ENCODE measurements at regions not wholly inside any gene's neighbourhood (a gene's known extent, or its start where the extent isn't known, plus 50 kb on each side); places are given as distances from the start of the nearest gene placed in this dataset.

- TF ChIP-seq, protein P1, sequence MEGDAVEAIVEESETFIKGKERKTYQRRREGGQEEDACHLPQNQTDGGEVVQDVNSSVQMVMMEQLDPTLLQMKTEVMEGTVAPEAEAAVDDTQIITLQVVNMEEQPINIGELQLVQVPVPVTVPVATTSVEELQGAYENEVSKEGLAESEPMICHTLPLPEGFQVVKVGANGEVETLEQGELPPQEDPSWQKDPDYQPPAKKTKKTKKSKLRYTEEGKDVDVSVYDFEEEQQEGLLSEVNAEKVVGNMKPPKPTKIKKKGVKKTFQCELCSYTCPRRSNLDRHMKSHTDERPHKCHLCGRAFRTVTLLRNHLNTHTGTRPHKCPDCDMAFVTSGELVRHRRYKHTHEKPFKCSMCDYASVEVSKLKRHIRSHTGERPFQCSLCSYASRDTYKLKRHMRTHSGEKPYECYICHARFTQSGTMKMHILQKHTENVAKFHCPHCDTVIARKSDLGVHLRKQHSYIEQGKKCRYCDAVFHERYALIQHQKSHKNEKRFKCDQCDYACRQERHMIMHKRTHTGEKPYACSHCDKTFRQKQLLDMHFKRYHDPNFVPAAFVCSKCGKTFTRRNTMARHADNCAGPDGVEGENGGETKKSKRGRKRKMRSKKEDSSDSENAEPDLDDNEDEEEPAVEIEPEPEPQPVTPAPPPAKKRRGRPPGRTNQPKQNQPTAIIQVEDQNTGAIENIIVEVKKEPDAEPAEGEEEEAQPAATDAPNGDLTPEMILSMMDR (conservative IDR thresholded peaks at IDR 0.05; ENCODE audit: low read depth in 2 of 2) = no peak
- TF ChIP-seq EZH2 (IDR thresholded peaks at IDR 0.05; ENCODE audit: low read depth, unreplicated experiment) (no peak), POLR2AphosphoS5 (IDR thresholded peaks at IDR 0.05; ENCODE audit: low read depth) (no peak), EZH2phosphoT487 (IDR thresholded peaks at IDR 0.05; ENCODE audit: unreplicated experiment) (no peak), NANOG (IDR thresholded peaks at IDR 0.05; ENCODE audit: borderline replicate concordance) (no peak), CREB1 (CRISPR knock-in tag; IDR thresholded peaks at IDR 0.05; ENCODE audit: low read depth) (no peak), STAT1 (IDR thresholded peaks at IDR 0.05; ENCODE audit: unreplicated experiment) (no peak), ZNF331 (CRISPR knock-in tag; IDR thresholded peaks at IDR 0.05; ENCODE audit: low read depth) (no peak), ZNF114 (CRISPR knock-in tag; IDR thresholded peaks at IDR 0.05) (no peak), JUNB (IDR thresholded peaks at IDR 0.05; ENCODE audit: unreplicated experiment) (no peak), ZNF462 (CRISPR knock-in tag; IDR thresholded peaks at IDR 0.05) (no peak)
- TF ChIP-seq, protein P2, sequence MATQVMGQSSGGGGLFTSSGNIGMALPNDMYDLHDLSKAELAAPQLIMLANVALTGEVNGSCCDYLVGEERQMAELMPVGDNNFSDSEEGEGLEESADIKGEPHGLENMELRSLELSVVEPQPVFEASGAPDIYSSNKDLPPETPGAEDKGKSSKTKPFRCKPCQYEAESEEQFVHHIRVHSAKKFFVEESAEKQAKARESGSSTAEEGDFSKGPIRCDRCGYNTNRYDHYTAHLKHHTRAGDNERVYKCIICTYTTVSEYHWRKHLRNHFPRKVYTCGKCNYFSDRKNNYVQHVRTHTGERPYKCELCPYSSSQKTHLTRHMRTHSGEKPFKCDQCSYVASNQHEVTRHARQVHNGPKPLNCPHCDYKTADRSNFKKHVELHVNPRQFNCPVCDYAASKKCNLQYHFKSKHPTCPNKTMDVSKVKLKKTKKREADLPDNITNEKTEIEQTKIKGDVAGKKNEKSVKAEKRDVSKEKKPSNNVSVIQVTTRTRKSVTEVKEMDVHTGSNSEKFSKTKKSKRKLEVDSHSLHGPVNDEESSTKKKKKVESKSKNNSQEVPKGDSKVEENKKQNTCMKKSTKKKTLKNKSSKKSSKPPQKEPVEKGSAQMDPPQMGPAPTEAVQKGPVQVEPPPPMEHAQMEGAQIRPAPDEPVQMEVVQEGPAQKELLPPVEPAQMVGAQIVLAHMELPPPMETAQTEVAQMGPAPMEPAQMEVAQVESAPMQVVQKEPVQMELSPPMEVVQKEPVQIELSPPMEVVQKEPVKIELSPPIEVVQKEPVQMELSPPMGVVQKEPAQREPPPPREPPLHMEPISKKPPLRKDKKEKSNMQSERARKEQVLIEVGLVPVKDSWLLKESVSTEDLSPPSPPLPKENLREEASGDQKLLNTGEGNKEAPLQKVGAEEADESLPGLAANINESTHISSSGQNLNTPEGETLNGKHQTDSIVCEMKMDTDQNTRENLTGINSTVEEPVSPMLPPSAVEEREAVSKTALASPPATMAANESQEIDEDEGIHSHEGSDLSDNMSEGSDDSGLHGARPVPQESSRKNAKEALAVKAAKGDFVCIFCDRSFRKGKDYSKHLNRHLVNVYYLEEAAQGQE (IDR thresholded peaks at IDR 0.05; ENCODE audit: unreplicated experiment) = no peak
Observed at GRCh38 chr10:31095677-31096560, 64.3 kb upstream of the ZNF438 start.
